ENCODE measurements at regions not wholly inside any gene's neighbourhood (a gene's known extent, or its start where the extent isn't known, plus 50 kb on each side); places are given as distances from the start of the nearest gene placed in this dataset.

GRCh38 chr16:72362476-72362875 is 190.5 kb upstream of the PMFBP1 start (continued):
- no peak for TF ChIP-seq ZNF639 (CRISPR knock-in tag; conservative IDR thresholded peaks at IDR 0.05 in 1 of 2, IDR thresholded peaks at IDR 0.05 in 1 of 2)
- TF ChIP-seq RFX1 (IDR thresholded peaks at IDR 0.05): no peak
- TF ChIP-seq EHMT2 (IDR thresholded peaks at IDR 0.05): no peak
- TF ChIP-seq KLF16 (IDR thresholded peaks at IDR 0.05): no peak
- TF ChIP-seq, protein P1, sequence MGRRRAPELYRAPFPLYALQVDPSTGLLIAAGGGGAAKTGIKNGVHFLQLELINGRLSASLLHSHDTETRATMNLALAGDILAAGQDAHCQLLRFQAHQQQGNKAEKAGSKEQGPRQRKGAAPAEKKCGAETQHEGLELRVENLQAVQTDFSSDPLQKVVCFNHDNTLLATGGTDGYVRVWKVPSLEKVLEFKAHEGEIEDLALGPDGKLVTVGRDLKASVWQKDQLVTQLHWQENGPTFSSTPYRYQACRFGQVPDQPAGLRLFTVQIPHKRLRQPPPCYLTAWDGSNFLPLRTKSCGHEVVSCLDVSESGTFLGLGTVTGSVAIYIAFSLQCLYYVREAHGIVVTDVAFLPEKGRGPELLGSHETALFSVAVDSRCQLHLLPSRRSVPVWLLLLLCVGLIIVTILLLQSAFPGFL (CRISPR knock-in tag; IDR thresholded peaks at IDR 0.05): no peak
- TF ChIP-seq ZNF239 (CRISPR knock-in tag; IDR thresholded peaks at IDR 0.05): no peak
- TF ChIP-seq ZNF644 (tag; IDR thresholded peaks at IDR 0.05; ENCODE audit: low read depth): no peak
- no peak for TF ChIP-seq SMAD3 (CRISPR knock-in tag; conservative IDR thresholded peaks at IDR 0.05)
- TF ChIP-seq FOXJ3 (CRISPR knock-in tag; IDR thresholded peaks at IDR 0.05): no peak
- TF ChIP-seq ZNF280B (CRISPR knock-in tag; IDR thresholded peaks at IDR 0.05): no peak
- TF ChIP-seq PHF20 (IDR thresholded peaks at IDR 0.05; ENCODE audit: partially characterized antibody): no peak

Measured in K562 (cell line).